K562 (cell line): ENCODE measurements at regions not wholly inside any gene's neighbourhood (a gene's known extent, or its start where the extent isn't known, plus 50 kb on each side); places are given as distances from the start of the nearest gene placed in this dataset.

Experiments
- ATAC-seq: fragments of 200-7000 bp; cut with Tn5 transposase; 3 replicates; pipeline ENCODE4 v1.9.1; 2020; ENCODE audit warnings: moderate library complexity
- BruUV-seq: library from RNA; stranded (reverse); fragments of 400-500 nt; replicated peaks from 2 replicates; lab custom pipeline; 2021; lab: Mats Ljungman, UMichigan
- CTCF ChIA-PET: fragments of 300-600 bp; formaldehyde crosslinking; extraction: SDS; loops from one replicate; lab custom pipeline; 2021; ENCODE audit warnings: low intra/inter-chr PET ratio; lab: Yijun Ruan, JAX
- POLR2A ChIA-PET: fragments of 300-600, 350-650 bp; sonication (Branson Sonifier 250); formaldehyde crosslinking; extraction: SDS; loops from one replicate; lab custom pipeline; 2021; ENCODE audit warnings: antibody characterized with exemption, inconsistent platforms; lab: Yijun Ruan, JAX
- DNase-seq, 4 experiments: peaks; one replicate each; pipeline versions ENCODE4 v3.0.0 to v3.0.0-alpha.2; 2011 to 2018; ENCODE audit warnings: low spot score in 3 of 4, mixed read lengths in 3 of 4; ENCODE audit errors: extremely low read depth in 1 of 4
- FAIRE-seq: peaks from 2 replicates; lab custom pipeline; 2011; peaks lifted over from hg19 to GRCh38; lab: Jason Lieb, UNC
- H2AFZ ChIP-seq: 2 replicates; pipeline ENCODE4 v1.6.0; 2011; ENCODE audit warnings: low read depth, low read length, control low read depth, inconsistent platforms
- H3K27ac ChIP-seq: fragments of 200-600 bp; 3 replicates; pipeline ENCODE4 v1.8.0; 2011; ENCODE audit warnings: low read depth, mild to moderate bottlenecking, control low read depth, inconsistent platforms, low read length, moderate library complexity, mixed read lengths; ENCODE audit errors: extremely low read depth
- H3K27me3 ChIP-seq, 2 experiments: fragments of 300-600 bp in 1 of 2; 2 replicates in 1 of 2; 3 replicates in 1 of 2; pipeline versions ENCODE4 v1.6.0 to v1.8.0; 2011; ENCODE audit warnings: inconsistent platforms in 2 of 2, low read length in 2 of 2, mild to moderate bottlenecking in 1 of 2, mixed read lengths in 1 of 2, moderate library complexity in 1 of 2; ENCODE audit not compliant: control insufficient read depth in 2 of 2, insufficient read depth in 2 of 2
- H3K36me3 ChIP-seq: fragments of 300-600 bp; 3 replicates; pipeline ENCODE4 v1.8.0; 2011; ENCODE audit warnings: mild to moderate bottlenecking, low read length, inconsistent platforms; ENCODE audit not compliant: control insufficient read depth, insufficient read depth
- H3K4me1 ChIP-seq, 2 experiments: fragments of 200-600 bp in 1 of 2; replicated peaks in 1 of 2; 2 replicates in 1 of 2; 3 replicates in 1 of 2; pipeline versions ENCODE4 v1.5.1 to v1.8.0; 2011; ENCODE audit warnings: inconsistent platforms in 2 of 2, low read length in 2 of 2, mild to moderate bottlenecking in 1 of 2, mixed read lengths in 1 of 2, moderate library complexity in 1 of 2; ENCODE audit not compliant: control insufficient read depth in 2 of 2, insufficient read depth in 2 of 2
- H3K4me2 ChIP-seq: 2 replicates; pipeline ENCODE4 v1.6.1; 2011; ENCODE audit warnings: low read length, control low read depth, inconsistent platforms, mixed read lengths; ENCODE audit not compliant: insufficient read depth
- H3K4me3 ChIP-seq: fragments of 200-600 bp; sonication (generic), shearing (Covaris generic); 2 replicates; pipeline ENCODE4 v1.5.1; 2016; ENCODE audit warnings: control low read depth, inconsistent platforms
- H3K79me2 ChIP-seq: fragments of 200-600 bp; 3 replicates; pipeline ENCODE4 v1.8.0; 2011; ENCODE audit warnings: low read length, inconsistent platforms; ENCODE audit not compliant: control insufficient read depth, insufficient read depth
- H3K9ac ChIP-seq, 2 experiments: 2 replicates each; pipeline versions ENCODE4 v1.6.0 to v1.6.1; 2011; ENCODE audit warnings: low read depth in 2 of 2, low read length in 2 of 2, control low read depth in 1 of 2, inconsistent platforms in 1 of 2, mild to moderate bottlenecking in 1 of 2, mixed read lengths in 1 of 2; ENCODE audit not compliant: insufficient read depth in 1 of 2
- H3K9me1 ChIP-seq: one replicate; pipeline ENCODE4 v1.6.0; 2011; ENCODE audit warnings: inconsistent platforms, mild to moderate bottlenecking, low read length, moderate library complexity; ENCODE audit not compliant: control insufficient read depth, insufficient read depth
- H3K9me3 ChIP-seq: replicated peaks from 2 replicates; pipeline ENCODE4 v1.5.1; 2011; ENCODE audit warnings: low read depth, low read length, inconsistent platforms; ENCODE audit not compliant: control insufficient read depth, insufficient read depth
- H4K20me1 ChIP-seq: replicated peaks from 2 replicates; pipeline ENCODE4 v1.6.1; 2011; ENCODE audit warnings: low read length, inconsistent platforms, mixed read lengths; ENCODE audit not compliant: control insufficient read depth, insufficient read depth
- NRF1 ChIP-seq, 2 experiments: fragments of 450-650 bp; IDR thresholded peaks in 1 of 2; conservative IDR thresholded peaks in 1 of 2; 2 replicates each; pipeline ENCODE4 v1.6.1; 2014; ENCODE audit warnings: mild to moderate bottlenecking in 2 of 2
- TCF7L2 ChIP-seq: fragments of 150-350 bp; IDR thresholded peaks from 2 replicates; pipeline ENCODE4 v1.6.1; 2016; ENCODE audit warnings: low read depth, mild to moderate bottlenecking, low read length, moderate library complexity
- ZNF175 ChIP-seq: fragments of 200-800 bp; sonication (Bioruptor generic); IDR thresholded peaks from 2 replicates; pipeline ENCODE4 v1.6.1; 2016; ENCODE audit warnings: low read depth, mild to moderate bottlenecking, missing genetic modification characterization, missing compliant biosample characterization
- WGBS: fragments of 100-300 bp; shearing (Covaris generic); methylation state at CpG from one replicate; pipeline ENCODE4 v1.1.6; 2016; ENCODE audit warnings: low coverage, mixed read lengths; ENCODE audit not compliant: insufficient coverage; ENCODE audit errors: missing lambda C conversion rate; 5-methylcytosine and 5-hydroxymethylcytosine counted together
- in situ Hi-C: fragments of 300-500 bp; cut with MboI; formaldehyde crosslinking; loops from 4 replicates; pipeline ENCODE4 v1.15.0; 2018; ENCODE audit warnings: inconsistent platforms, mixed read lengths
- intact Hi-C: fragments of 100-400 bp; cut with micrococcal nuclease; formaldehyde crosslinking; loops from 2 replicates; pipeline ENCODE4 v1.14.2; 2022
- TF ChIP-seq, protein P1 (sequence below): fragments of 250-450 bp; sonication (Bioruptor Pico); IDR thresholded peaks from 2 replicates; pipeline ENCODE4 v1.6.1; 2021; ENCODE audit warnings: mild to moderate bottlenecking
- TF ChIP-seq, protein P2 (sequence below), 3 experiments: IDR thresholded peaks in 2 of 3; conservative IDR thresholded peaks in 1 of 3; 2 replicates each; pipeline ENCODE4 v1.5.1; 2011 to 2012; ENCODE audit warnings: low read length in 3 of 3, mild to moderate bottlenecking in 3 of 3, control low read depth in 2 of 3, improper control_type of control experiment in 1 of 3, inconsistent platforms in 1 of 3, low read depth in 1 of 3, mixed read lengths in 1 of 3, moderate library complexity in 1 of 3; ENCODE audit not compliant: insufficient read depth in 2 of 3

DNA sequence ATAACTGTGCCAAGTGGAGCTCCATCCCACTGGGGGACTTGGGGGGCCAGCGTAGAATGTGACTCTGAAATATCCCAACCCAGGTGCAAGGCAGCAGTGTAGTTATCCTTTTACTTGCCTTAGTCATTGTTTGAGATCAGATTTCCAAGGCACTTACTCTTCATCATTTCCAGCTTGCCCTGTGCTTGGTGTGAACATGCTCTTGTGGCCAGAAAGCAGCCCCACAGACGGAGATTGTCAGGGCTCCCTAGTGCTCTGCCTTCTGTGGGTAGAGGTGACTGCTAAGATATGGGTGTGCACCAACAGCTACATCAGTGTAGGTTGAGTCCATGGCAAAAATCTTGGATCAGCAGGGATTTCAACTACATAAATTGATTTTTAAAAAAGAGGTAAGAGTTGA is 2010.0 kb upstream of the PIK3C3 start:
- no peaks in the 10 kb centered on the region for H3K4me1 ChIP-seq
- FAIRE-seq (no peak), DNase-seq (no peak)
- H3K9ac ChIP-seq, result no peak overlapping the region
- H3K4me2 ChIP-seq, result no peak overlapping the region
- BruUV-seq, result no TSS peak
- H3K36me3 ChIP-seq, result no peaks in the 10 kb centered on the region
- H2AFZ ChIP-seq, result no peak overlapping the region
- in situ Hi-C loops, result no loop called here
- no peak overlapping the region for H3K27ac ChIP-seq
- CTCF ChIA-PET, result no interaction called here
- intact Hi-C loops, result no loop called here
- no peaks in the 10 kb centered on the region for H3K9me3 ChIP-seq
- TF ChIP-seq, protein P1, sequence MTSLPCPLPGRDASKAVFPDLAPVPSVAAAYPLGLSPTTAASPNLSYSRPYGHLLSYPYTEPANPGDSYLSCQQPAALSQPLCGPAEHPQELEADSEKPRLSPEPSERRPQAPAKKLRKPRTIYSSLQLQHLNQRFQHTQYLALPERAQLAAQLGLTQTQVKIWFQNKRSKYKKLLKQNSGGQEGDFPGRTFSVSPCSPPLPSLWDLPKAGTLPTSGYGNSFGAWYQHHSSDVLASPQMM (CRISPR knock-in tag), result no peak
- TF ChIP-seq ZNF175 (CRISPR knock-in tag) (no peak), TCF7L2 (no peak)
- TF ChIP-seq, all 486 proteins: peak for 0
- Histone ChIP-seq H3K27me3 (no peaks in the 10 kb centered on the region), H3K79me2 (no peaks in the 10 kb centered on the region), H4K20me1 (no peaks in the 10 kb centered on the region), H3K4me3 (no peak overlapping the region), H3K9me1 (no peaks in the 10 kb centered on the region)
- WGBS, result 3% methylated on average over 2 of the region's 2 CpGs
- POLR2A ChIA-PET, result no interaction called here
- no peak for ATAC-seq

GRCh38 chr18:39942702-39943101 is 2012.3 kb upstream of the PIK3C3 start:
- FAIRE-seq (no peak), ATAC-seq (no peak), DNase-seq (no peak)
- intact Hi-C loops, result no loop called here
- WGBS, result 5% methylated on average over 2 of the region's 2 CpGs
- CTCF ChIA-PET, result no interaction called here
- H3K27ac ChIP-seq, result no peak overlapping the region
- H3K9me1 ChIP-seq, result no peaks in the 10 kb centered on the region
- TF ChIP-seq, protein P2, sequence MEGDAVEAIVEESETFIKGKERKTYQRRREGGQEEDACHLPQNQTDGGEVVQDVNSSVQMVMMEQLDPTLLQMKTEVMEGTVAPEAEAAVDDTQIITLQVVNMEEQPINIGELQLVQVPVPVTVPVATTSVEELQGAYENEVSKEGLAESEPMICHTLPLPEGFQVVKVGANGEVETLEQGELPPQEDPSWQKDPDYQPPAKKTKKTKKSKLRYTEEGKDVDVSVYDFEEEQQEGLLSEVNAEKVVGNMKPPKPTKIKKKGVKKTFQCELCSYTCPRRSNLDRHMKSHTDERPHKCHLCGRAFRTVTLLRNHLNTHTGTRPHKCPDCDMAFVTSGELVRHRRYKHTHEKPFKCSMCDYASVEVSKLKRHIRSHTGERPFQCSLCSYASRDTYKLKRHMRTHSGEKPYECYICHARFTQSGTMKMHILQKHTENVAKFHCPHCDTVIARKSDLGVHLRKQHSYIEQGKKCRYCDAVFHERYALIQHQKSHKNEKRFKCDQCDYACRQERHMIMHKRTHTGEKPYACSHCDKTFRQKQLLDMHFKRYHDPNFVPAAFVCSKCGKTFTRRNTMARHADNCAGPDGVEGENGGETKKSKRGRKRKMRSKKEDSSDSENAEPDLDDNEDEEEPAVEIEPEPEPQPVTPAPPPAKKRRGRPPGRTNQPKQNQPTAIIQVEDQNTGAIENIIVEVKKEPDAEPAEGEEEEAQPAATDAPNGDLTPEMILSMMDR (IDR thresholded peaks at IDR 0.05 in 2 of 3, conservative IDR thresholded peaks at IDR 0.05 in 1 of 3; ENCODE audit: insufficient read depth in 2 of 3, low read depth in 1 of 3, low read length in 3 of 3), result no peak
- peak in 1 of 2 experiments; percentile 18; a peak in 2 of 4 replicates for TF ChIP-seq NRF1 (conservative IDR thresholded peaks at IDR 0.05 in 1 of 2, IDR thresholded peaks at IDR 0.05 in 1 of 2)
- no peaks in the 10 kb centered on the region for H3K79me2 ChIP-seq
- no peaks in the 10 kb centered on the region for H3K4me1 ChIP-seq
- H3K4me2 ChIP-seq, result no peak overlapping the region
- in situ Hi-C loops, result no loop called here
- no TSS peak for BruUV-seq
- no peak overlapping the region for H3K4me3 ChIP-seq
- H4K20me1 ChIP-seq, result no peaks in the 10 kb centered on the region
- POLR2A ChIA-PET, result no interaction called here
- no peaks in the 10 kb centered on the region for H3K27me3 ChIP-seq
- no peaks in the 10 kb centered on the region for H3K36me3 ChIP-seq
- no peak overlapping the region for H3K9ac ChIP-seq
- H2AFZ ChIP-seq, result no peak overlapping the region
- no peaks in the 10 kb centered on the region for H3K9me3 ChIP-seq
